GM12878 (cell line): ENCODE measurements at regions not wholly inside any gene's neighbourhood (a gene's known extent, or its start where the extent isn't known, plus 50 kb on each side); places are given as distances from the start of the nearest gene placed in this dataset.

ENCODE experiments used
- ATAC-seq: fragments of 200-7000 bp; cut with Tn5 transposase; 3 replicates; pipeline ENCODE4 v1.9.1; 2020; ENCODE audit warnings: mild to moderate bottlenecking, moderate library complexity
- BruUV-seq: library from RNA; stranded (reverse); fragments of 400-500 nt; replicated peaks from 2 replicates; lab custom pipeline; 2021; lab: Mats Ljungman, UMichigan
- CTCF ChIA-PET: fragments of 300-600 bp; sonication (Branson Sonifier 250); formaldehyde crosslinking; extraction: SDS; loops from one replicate; lab custom pipeline; 2021; ENCODE audit warnings: inconsistent platforms; lab: Yijun Ruan, JAX
- POLR2A ChIA-PET: fragments of 350-600 bp; formaldehyde crosslinking; extraction: SDS; loops from one replicate; lab custom pipeline; 2021; ENCODE audit warnings: inconsistent platforms; lab: Charles Lee
- RAD21 ChIA-PET: fragments of 300-600 bp; sonication (Branson Sonifier 250); formaldehyde crosslinking; loops from one replicate; lab custom pipeline; 2023; ENCODE audit warnings: antibody characterized with exemption; ENCODE audit not compliant: unreplicated experiment; lab: Charles Lee
- SMC1A ChIA-PET: fragments of 300-600 bp; sonication (Branson Sonifier 250); formaldehyde crosslinking; loops from one replicate; lab custom pipeline; 2023; ENCODE audit not compliant: unreplicated experiment, uncharacterized antibody; lab: Charles Lee
- DNase-seq: peaks from one replicate; pipeline ENCODE4 v3.0.0-alpha.2; 2011; ENCODE audit warnings: low read depth, low spot score
- FAIRE-seq: peaks from 3 replicates; lab custom pipeline; 2011; peaks lifted over from hg19 to GRCh38; lab: Jason Lieb, UNC
- H2AFZ ChIP-seq: 2 replicates; pipeline ENCODE4 v1.6.0; 2011; ENCODE audit warnings: low read depth, low read length, control low read depth; ENCODE audit not compliant: control insufficient read depth
- H3K27ac ChIP-seq: 2 replicates; pipeline ENCODE4 v1.5.1; 2011; ENCODE audit warnings: control low read depth; ENCODE audit not compliant: control insufficient read depth, insufficient read depth
- H3K27me3 ChIP-seq, 2 experiments: replicated peaks in 1 of 2; 2 replicates each; pipeline versions ENCODE4 v1.6.0 to v1.6.1; 2011; ENCODE audit warnings: low read length in 1 of 2; ENCODE audit not compliant: control insufficient read depth in 2 of 2, insufficient read depth in 2 of 2
- H3K36me3 ChIP-seq, 2 experiments: 2 replicates each; pipeline ENCODE4 v1.5.1; 2011; ENCODE audit warnings: low read length in 1 of 2; ENCODE audit not compliant: control insufficient read depth in 2 of 2, insufficient read depth in 2 of 2
- H3K4me1 ChIP-seq: 2 replicates; pipeline ENCODE4 v1.6.1; 2011; ENCODE audit warnings: mild to moderate bottlenecking, low read length, moderate library complexity, mixed read lengths; ENCODE audit not compliant: control insufficient read depth, insufficient read depth
- H3K4me2 ChIP-seq: 2 replicates; pipeline ENCODE4 v1.6.0; 2011; ENCODE audit warnings: control low read depth; ENCODE audit not compliant: control insufficient read depth, insufficient read depth
- H3K4me3 ChIP-seq: fragments of 200-600 bp; sonication (generic); 2 replicates; pipeline ENCODE4 v1.5.1; 2016
- H3K79me2 ChIP-seq: 2 replicates; pipeline ENCODE4 v1.6.0; 2011; ENCODE audit warnings: low read length; ENCODE audit not compliant: control insufficient read depth, insufficient read depth
- H3K9ac ChIP-seq: 2 replicates; pipeline ENCODE4 v1.8.0; 2011; ENCODE audit warnings: low read length, control low read depth, mixed read lengths; ENCODE audit not compliant: control insufficient read depth, insufficient read depth
- H3K9me3 ChIP-seq: replicated peaks from 3 replicates; pipeline ENCODE4 v1.5.1; 2011; ENCODE audit warnings: mild to moderate bottlenecking, low read length; ENCODE audit not compliant: control insufficient read depth, insufficient read depth
- H4K20me1 ChIP-seq: 2 replicates; pipeline ENCODE4 v1.6.0; 2011; ENCODE audit not compliant: control insufficient read depth, insufficient read depth
- CBX3 ChIP-seq: fragments of 200-600 bp; sonication (generic); IDR thresholded peaks from 2 replicates; pipeline ENCODE4 v1.6.1; 2016; ENCODE audit warnings: low read depth, borderline replicate concordance
- ETV6 ChIP-seq, 2 experiments: fragments of 450-650 bp in 1 of 2; IDR thresholded peaks in 1 of 2; conservative IDR thresholded peaks in 1 of 2; 2 replicates each; pipeline ENCODE4 v1.6.1; 2014; ENCODE audit warnings: antibody characterized with exemption in 1 of 2, borderline replicate concordance in 1 of 2, low read depth in 1 of 2, mild to moderate bottlenecking in 1 of 2, moderate library complexity in 1 of 2
- HDAC6 ChIP-seq: fragments of 200-600 bp; sonication (generic); IDR thresholded peaks from one replicate; pipeline ENCODE4 v1.8.0; 2017; ENCODE audit warnings: antibody characterized with exemption; ENCODE audit not compliant: unreplicated experiment
- LARP7 ChIP-seq: fragments of 450-650 bp; IDR thresholded peaks from 2 replicates; pipeline ENCODE4 v1.6.1; 2017; ENCODE audit warnings: mild to moderate bottlenecking
- MEF2A ChIP-seq: IDR thresholded peaks from 2 replicates; pipeline ENCODE4 v1.6.1; 2011; ENCODE audit warnings: low read depth, mild to moderate bottlenecking, low read length, moderate library complexity; ENCODE audit not compliant: insufficient read depth
- NRF1 ChIP-seq: conservative IDR thresholded peaks from 2 replicates; pipeline ENCODE4 v1.6.1; 2011; ENCODE audit warnings: mild to moderate bottlenecking, low read depth, low read length, improper control_type of control experiment
- POLR2AphosphoS2 ChIP-seq: IDR thresholded peaks from 2 replicates; pipeline ENCODE4 v1.6.1; 2011; ENCODE audit warnings: low read depth, mild to moderate bottlenecking, low read length, improper control_type of control experiment, moderate library complexity
- RFX5 ChIP-seq: IDR thresholded peaks from 2 replicates; pipeline ENCODE4 v1.6.1; 2011; ENCODE audit warnings: low read depth, low read length, improper control_type of control experiment
- SRF ChIP-seq, 2 experiments: IDR thresholded peaks; 2 replicates each; pipeline ENCODE4 v1.6.1; 2011; ENCODE audit warnings: low read depth in 2 of 2, low read length in 2 of 2, mild to moderate bottlenecking in 1 of 2, moderate library complexity in 1 of 2
- STAT1 ChIP-seq: fragments of 450-650 bp; conservative IDR thresholded peaks from 2 replicates; pipeline ENCODE4 v1.6.1; 2014; ENCODE audit warnings: antibody characterized with exemption, mild to moderate bottlenecking
- TCF12 ChIP-seq: IDR thresholded peaks from 2 replicates; pipeline ENCODE4 v1.6.1; 2011; ENCODE audit warnings: low read depth, mild to moderate bottlenecking, low read length
- TCF7 ChIP-seq: IDR thresholded peaks from 2 replicates; pipeline ENCODE4 v1.6.1; 2014; ENCODE audit warnings: antibody characterized with exemption, borderline replicate concordance
- ZNF384 ChIP-seq: IDR thresholded peaks from 2 replicates; pipeline ENCODE4 v1.6.1; 2012; ENCODE audit warnings: low read depth, mild to moderate bottlenecking, low read length, improper control_type of control experiment, borderline replicate concordance
- WGBS: methylation state at CpG from one replicate; pipeline ENCODE4 v1.1.6; 2016; ENCODE audit warnings: low lambda C conversion rate; ENCODE audit not compliant: insufficient replicate concordance, insufficient coverage; ENCODE audit errors: missing lambda C conversion rate; 5-methylcytosine and 5-hydroxymethylcytosine counted together
- in situ Hi-C: fragments of 300-500 bp; cut with MboI; formaldehyde crosslinking; loops from 9 replicates; pipeline ENCODE4 v1.14.3; 2018; ENCODE audit warnings: mixed read lengths
- intact Hi-C: fragments of 100-400 bp; cut with micrococcal nuclease; formaldehyde crosslinking; loops from one replicate; pipeline ENCODE4 v1.14.2; 2022; ENCODE audit not compliant: unreplicated experiment
- TF ChIP-seq, protein P1 (sequence below): IDR thresholded peaks from 2 replicates; pipeline ENCODE4 v1.6.1; 2012; ENCODE audit warnings: low read depth, low read length, improper control_type of control experiment
- TF ChIP-seq, protein P2 (sequence below): fragments of 450-650 bp; IDR thresholded peaks from 2 replicates; pipeline ENCODE4 v1.6.1; 2017; ENCODE audit warnings: low read depth, mild to moderate bottlenecking, moderate library complexity
- TF ChIP-seq, protein P3 (sequence below): fragments of 450-650 bp; IDR thresholded peaks from 2 replicates; pipeline ENCODE4 v1.6.1; 2018; ENCODE audit warnings: borderline replicate concordance, mild to moderate bottlenecking; ENCODE audit not compliant: partially characterized antibody
- TF ChIP-seq, protein P4 (sequence below): fragments of 450-650 bp; formaldehyde crosslinking; IDR thresholded peaks from 2 replicates; pipeline ENCODE4 v1.4.0; 2020; ENCODE audit warnings: mild to moderate bottlenecking, moderate library complexity

DNA sequence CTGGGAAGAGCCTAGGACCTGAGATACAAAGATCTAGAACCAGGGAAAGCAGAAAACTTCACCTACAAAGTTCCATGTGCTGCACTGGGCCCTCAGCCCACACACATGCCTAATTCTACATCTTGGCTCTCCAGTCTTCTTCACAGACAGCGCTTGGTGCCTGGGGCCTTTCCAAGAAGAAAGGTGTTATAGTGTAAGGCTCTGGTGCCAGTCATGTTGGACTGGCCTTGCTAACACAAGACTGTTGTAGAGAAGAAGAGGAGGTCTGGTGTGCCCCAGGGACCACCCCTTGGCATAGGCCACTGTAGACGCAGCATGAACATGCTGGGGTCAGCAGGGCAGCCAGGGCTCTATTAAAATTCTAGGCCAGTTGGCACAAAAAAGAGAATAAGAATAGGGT lies 226.2 kb upstream of the CTNNB1 start (continued):
- TF ChIP-seq SRF (IDR thresholded peaks at IDR 0.05; ENCODE audit: low read depth in 2 of 2, low read length in 2 of 2) (no peak), NRF1 (no peak), ZNF384 (no peak), TCF7 (no peak), ETV6 (conservative IDR thresholded peaks at IDR 0.05 in 1 of 2, IDR thresholded peaks at IDR 0.05 in 1 of 2; ENCODE audit: borderline replicate concordance in 1 of 2, low read depth in 1 of 2) (no peak), STAT1 (no peak), POLR2AphosphoS2 (no peak)
- TF ChIP-seq, protein P1, sequence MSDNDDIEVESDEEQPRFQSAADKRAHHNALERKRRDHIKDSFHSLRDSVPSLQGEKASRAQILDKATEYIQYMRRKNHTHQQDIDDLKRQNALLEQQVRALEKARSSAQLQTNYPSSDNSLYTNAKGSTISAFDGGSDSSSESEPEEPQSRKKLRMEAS = no peak
- TF ChIP-seq, protein P2, sequence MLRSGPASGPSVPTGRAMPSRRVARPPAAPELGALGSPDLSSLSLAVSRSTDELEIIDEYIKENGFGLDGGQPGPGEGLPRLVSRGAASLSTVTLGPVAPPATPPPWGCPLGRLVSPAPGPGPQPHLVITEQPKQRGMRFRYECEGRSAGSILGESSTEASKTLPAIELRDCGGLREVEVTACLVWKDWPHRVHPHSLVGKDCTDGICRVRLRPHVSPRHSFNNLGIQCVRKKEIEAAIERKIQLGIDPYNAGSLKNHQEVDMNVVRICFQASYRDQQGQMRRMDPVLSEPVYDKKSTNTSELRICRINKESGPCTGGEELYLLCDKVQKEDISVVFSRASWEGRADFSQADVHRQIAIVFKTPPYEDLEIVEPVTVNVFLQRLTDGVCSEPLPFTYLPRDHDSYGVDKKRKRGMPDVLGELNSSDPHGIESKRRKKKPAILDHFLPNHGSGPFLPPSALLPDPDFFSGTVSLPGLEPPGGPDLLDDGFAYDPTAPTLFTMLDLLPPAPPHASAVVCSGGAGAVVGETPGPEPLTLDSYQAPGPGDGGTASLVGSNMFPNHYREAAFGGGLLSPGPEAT = no peak

DNA sequence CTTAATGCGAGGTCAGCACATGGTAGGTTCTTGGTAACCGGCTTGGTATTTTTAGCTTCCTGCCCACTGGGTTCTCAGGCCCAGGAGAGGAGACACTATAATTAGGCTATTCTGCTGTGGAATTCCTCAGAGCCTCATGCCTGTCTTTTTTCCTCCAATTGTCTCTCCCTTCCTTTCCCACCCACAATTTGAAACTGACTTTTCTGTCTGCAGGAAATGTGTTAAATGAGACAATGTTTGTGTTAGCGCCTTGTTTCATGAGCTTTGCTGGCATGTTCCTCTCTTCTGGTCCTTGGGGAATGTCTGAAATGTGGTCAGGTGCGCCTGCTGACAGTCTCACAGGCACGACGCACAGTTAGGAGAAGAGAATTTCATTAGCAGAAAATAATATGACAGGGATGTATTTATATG lies 223.6 kb upstream of the CTNNB1 start:
- H3K4me1 ChIP-seq = peaks cover 17% of the 10 kb centered on the region
- in situ Hi-C loops (no loop called here), intact Hi-C loops (loop anchor here (10.0 kb wide), 2 partner anchors 651 to 791 kb away; no protein-coding TSS in a partner anchor)
- FAIRE-seq (no peak), ATAC-seq (no peak), DNase-seq (no peak)
- no peaks in the 10 kb centered on the region for H3K36me3 ChIP-seq
- no TSS peak for BruUV-seq
- SMC1A ChIA-PET = no interaction called here
- POLR2A ChIA-PET = no interaction called here
- no peak overlapping the region for H2AFZ ChIP-seq
- no peaks in the 10 kb centered on the region for H3K9me3 ChIP-seq
- 54% methylated on average over 6 of the region's 6 CpGs for WGBS
- H3K4me3 ChIP-seq = no peak overlapping the region
- RAD21 ChIA-PET = no interaction called here
- no peaks in the 10 kb centered on the region for H3K79me2 ChIP-seq
- H3K4me2 ChIP-seq = no peak overlapping the region
- no peak overlapping the region for H3K9ac ChIP-seq
- H4K20me1 ChIP-seq = no peaks in the 10 kb centered on the region
- no peak overlapping the region for H3K27ac ChIP-seq
- CTCF ChIA-PET = no interaction called here
- H3K27me3 ChIP-seq = no peaks in the 10 kb centered on the region
- TF ChIP-seq CBX3 (no peak), LARP7 (no peak), NRF1 (no peak), RFX5 (no peak), MEF2A (no peak), HDAC6 (no peak), TCF12 (no peak)
- TF ChIP-seq, protein P3, sequence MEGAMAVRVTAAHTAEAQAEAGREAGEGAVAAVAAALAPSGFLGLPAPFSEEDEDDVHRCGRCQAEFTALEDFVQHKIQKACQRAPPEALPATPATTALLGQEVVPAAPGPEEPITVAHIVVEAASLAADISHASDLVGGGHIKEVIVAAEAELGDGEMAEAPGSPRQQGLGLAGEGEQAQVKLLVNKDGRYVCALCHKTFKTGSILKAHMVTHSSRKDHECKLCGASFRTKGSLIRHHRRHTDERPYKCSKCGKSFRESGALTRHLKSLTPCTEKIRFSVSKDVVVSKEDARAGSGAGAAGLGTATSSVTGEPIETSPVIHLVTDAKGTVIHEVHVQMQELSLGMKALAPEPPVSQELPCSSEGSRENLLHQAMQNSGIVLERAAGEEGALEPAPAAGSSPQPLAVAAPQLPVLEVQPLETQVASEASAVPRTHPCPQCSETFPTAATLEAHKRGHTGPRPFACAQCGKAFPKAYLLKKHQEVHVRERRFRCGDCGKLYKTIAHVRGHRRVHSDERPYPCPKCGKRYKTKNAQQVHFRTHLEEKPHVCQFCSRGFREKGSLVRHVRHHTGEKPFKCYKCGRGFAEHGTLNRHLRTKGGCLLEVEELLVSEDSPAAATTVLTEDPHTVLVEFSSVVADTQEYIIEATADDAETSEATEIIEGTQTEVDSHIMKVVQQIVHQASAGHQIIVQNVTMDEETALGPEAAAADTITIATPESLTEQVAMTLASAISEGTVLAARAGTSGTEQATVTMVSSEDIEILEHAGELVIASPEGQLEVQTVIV = no peak
- TF ChIP-seq, protein P4, sequence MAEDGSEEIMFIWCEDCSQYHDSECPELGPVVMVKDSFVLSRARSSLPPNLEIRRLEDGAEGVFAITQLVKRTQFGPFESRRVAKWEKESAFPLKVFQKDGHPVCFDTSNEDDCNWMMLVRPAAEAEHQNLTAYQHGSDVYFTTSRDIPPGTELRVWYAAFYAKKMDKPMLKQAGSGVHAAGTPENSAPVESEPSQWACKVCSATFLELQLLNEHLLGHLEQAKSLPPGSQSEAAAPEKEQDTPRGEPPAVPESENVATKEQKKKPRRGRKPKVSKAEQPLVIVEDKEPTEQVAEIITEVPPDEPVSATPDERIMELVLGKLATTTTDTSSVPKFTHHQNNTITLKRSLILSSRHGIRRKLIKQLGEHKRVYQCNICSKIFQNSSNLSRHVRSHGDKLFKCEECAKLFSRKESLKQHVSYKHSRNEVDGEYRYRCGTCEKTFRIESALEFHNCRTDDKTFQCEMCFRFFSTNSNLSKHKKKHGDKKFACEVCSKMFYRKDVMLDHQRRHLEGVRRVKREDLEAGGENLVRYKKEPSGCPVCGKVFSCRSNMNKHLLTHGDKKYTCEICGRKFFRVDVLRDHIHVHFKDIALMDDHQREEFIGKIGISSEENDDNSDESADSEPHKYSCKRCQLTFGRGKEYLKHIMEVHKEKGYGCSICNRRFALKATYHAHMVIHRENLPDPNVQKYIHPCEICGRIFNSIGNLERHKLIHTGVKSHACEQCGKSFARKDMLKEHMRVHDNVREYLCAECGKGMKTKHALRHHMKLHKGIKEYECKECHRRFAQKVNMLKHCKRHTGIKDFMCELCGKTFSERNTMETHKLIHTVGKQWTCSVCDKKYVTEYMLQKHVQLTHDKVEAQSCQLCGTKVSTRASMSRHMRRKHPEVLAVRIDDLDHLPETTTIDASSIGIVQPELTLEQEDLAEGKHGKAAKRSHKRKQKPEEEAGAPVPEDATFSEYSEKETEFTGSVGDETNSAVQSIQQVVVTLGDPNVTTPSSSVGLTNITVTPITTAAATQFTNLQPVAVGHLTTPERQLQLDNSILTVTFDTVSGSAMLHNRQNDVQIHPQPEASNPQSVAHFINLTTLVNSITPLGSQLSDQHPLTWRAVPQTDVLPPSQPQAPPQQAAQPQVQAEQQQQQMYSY (CRISPR knock-in tag) = no peak
